ENCODE measurements at regions not wholly inside any gene's neighbourhood (a gene's known extent, or its start where the extent isn't known, plus 50 kb on each side); places are given as distances from the start of the nearest gene placed in this dataset.

- no peak overlapping the region for H4K5ac ChIP-seq (ENCODE audit: insufficient read length, low read depth, low read length)
- DNase-seq, result no peak
- no peak overlapping the region for H3K18ac ChIP-seq (ENCODE audit: insufficient read length, low read depth, low read length)
- H4K20me1 ChIP-seq (ENCODE audit: control insufficient read depth, insufficient read depth, insufficient read length), result no peaks in the 10 kb centered on the region
- H3K4me1 ChIP-seq (ENCODE audit: insufficient read depth, low read length), result no peaks in the 10 kb centered on the region
- H4K8ac ChIP-seq (replicated peaks; ENCODE audit: insufficient read length, low read depth, low read length), result no peak overlapping the region
- no peak overlapping the region for H3K4ac ChIP-seq (ENCODE audit: low read depth, low read length)
- H3K56ac ChIP-seq (ENCODE audit: insufficient read length, low read depth, low read length), result no peak overlapping the region
- no peak overlapping the region for H4K91ac ChIP-seq (ENCODE audit: insufficient read length, low read depth, low read length)
- no peak overlapping the region for H3K27ac Mint-ChIP-seq
- H2BK20ac ChIP-seq (ENCODE audit: low read depth, low read length, poor library complexity, severe bottlenecking), result no peak overlapping the region
- H3K9ac ChIP-seq (ENCODE audit: extremely low read depth, insufficient read length, low read length), result no peak overlapping the region
- H3K27me3 Mint-ChIP-seq (ENCODE audit: low read depth), result no peaks in the 10 kb centered on the region; the same call in 1 of the 2 replicates
- no peaks in the 10 kb centered on the region for H3K4me1 Mint-ChIP-seq
- no peaks in the 10 kb centered on the region for H3K9me3 ChIP-seq (ENCODE audit: control insufficient read depth, low read depth, low read length)
- H3K4me3 Mint-ChIP-seq, result no peak overlapping the region
- no peaks in the 10 kb centered on the region for H3K27me3 ChIP-seq (ENCODE audit: insufficient read depth, low read length)
- no peak overlapping the region for H2BK120ac ChIP-seq (ENCODE audit: low read depth, low read length, poor library complexity, severe bottlenecking)
- WGBS (ENCODE audit: extremely low coverage, insufficient read length, low lambda C conversion rate), result no CpG with 5 or more reads among the region's 4 CpGs
- no peaks in the 10 kb centered on the region for H3K79me1 ChIP-seq (ENCODE audit: insufficient read depth, low read depth, low read length, poor library complexity, severe bottlenecking)
- peaks cover 8 to 15% of the 10 kb centered on the region in 2 experiments for H3K9me3 Mint-ChIP-seq
- H2BK5ac ChIP-seq (ENCODE audit: insufficient read length, low read length), result no peak overlapping the region
- H3K79me2 ChIP-seq (ENCODE audit: insufficient read depth, low read length), result no peaks in the 10 kb centered on the region
- peaks cover 5 to 9% (median 6%) of the 10 kb centered on the region in 3 experiments for H3K36me3 Mint-ChIP-seq (ENCODE audit: insufficient read depth in 1 of 3, low read depth in 3 of 3)
- H3K14ac ChIP-seq (ENCODE audit: insufficient read depth, low read length), result no peak overlapping the region
- no peak overlapping the region for H3K23ac ChIP-seq (ENCODE audit: insufficient read length, low read depth, low read length)
- no peak overlapping the region for H2BK15ac ChIP-seq (ENCODE audit: low read depth, low read length)
- no peak for TF ChIP-seq CTCF (conservative IDR thresholded peaks at IDR 0.05)
- H2BK12ac ChIP-seq (ENCODE audit: insufficient read length, low read depth, low read length), result no peak overlapping the region
- H2AK5ac ChIP-seq (ENCODE audit: insufficient read length, low read length), result no peak overlapping the region
- no peak overlapping the region for H3K27ac ChIP-seq (ENCODE audit: insufficient read length, low read depth, low read length)
- H3K23me2 ChIP-seq (ENCODE audit: insufficient read length, low read depth, low read length, poor library complexity, severe bottlenecking), result no peaks in the 10 kb centered on the region
- no peak overlapping the region for H3T11ph ChIP-seq (ENCODE audit: low read length)
- no peak overlapping the region for H3K4me2 ChIP-seq (ENCODE audit: insufficient read depth, insufficient read length, low read length)
- no peak overlapping the region for H2AFZ ChIP-seq (ENCODE audit: low read length)
Measured at GRCh38 chr16:13471036-13471435, 448.9 kb upstream of the ERCC4 start.
